Pancreas (tissue), 10 donors: ENCODE measurements at regions not wholly inside any gene's neighbourhood (a gene's known extent, or its start where the extent isn't known, plus 50 kb on each side); places are given as distances from the start of the nearest gene placed in this dataset.

Source experiments
- ATAC-seq, 4 donors: fragments of 200-7000 bp; cut with Tn5 transposase; one replicate each; pipeline versions ENCODE4 v1.8.0 to v1.9.1; 2020; ENCODE audit warnings: mild to moderate bottlenecking in 4 of 4, moderate library complexity in 4 of 4
- DNase-seq, 6 donors: peaks; one replicate each; pipeline ENCODE4 v3.0.0-alpha.2; 2020
- FAIRE-seq: peaks from 2 replicates; lab custom pipeline; 2012; peaks lifted over from hg19 to GRCh38; lab: Jason Lieb, UNC
- H3K27ac ChIP-seq, 4 donors: fragments of 200-600 bp; sonication (generic); 1 replicate in 3 of 4; 2 replicates in 1 of 4; pipeline versions ENCODE4 v1.5.0 to v1.8.0; 2020
- H3K27me3 ChIP-seq, 4 donors: fragments of 200-600 bp; one replicate each; pipeline ENCODE4 v1.8.0; 2021
- H3K36me3 ChIP-seq, 3 donors: fragments of 200-600 bp; sonication (generic) in 1 of 3; one replicate each; pipeline versions ENCODE4 v1.5.0 to v1.8.0; 2020 to 2021
- H3K4me1 ChIP-seq, 3 donors: fragments of 200-600 bp; one replicate each; pipeline ENCODE4 v1.8.0; 2021
- H3K4me3 ChIP-seq, 4 donors: fragments of 200-600 bp; sonication (generic) in 2 of 4; one replicate each; pipeline versions ENCODE4 v1.5.0 to v1.8.0; 2020 to 2021
- H3K9me3 ChIP-seq, 4 donors: fragments of 200-600 bp; one replicate each; pipeline ENCODE4 v1.8.0; 2021
- WGBS, 2 donors: extraction: QIAGEN DNeasy Blood & Tissue Kit; methylation state at CpG; one replicate each; pipeline ENCODE4 v1.1.7; 2013; 5-methylcytosine and 5-hydroxymethylcytosine counted together
- intact Hi-C, 3 donors: fragments of 100-400 bp; cut with DNase I; formaldehyde crosslinking; loops; one replicate each; pipeline versions ENCODE4 v1.11.1 to v1.14.2; 2022
- TF ChIP-seq, protein P1 (sequence below), 4 donors: fragments of 200-600 bp; sonication (generic) in 3 of 4; IDR thresholded peaks; one replicate each; pipeline versions ENCODE4 v1.5.0 to v1.8.0; 2021; ENCODE audit warnings: antibody characterized with exemption in 4 of 4
- donor health status: healthy with polysubstance abuse.
- donor health status: DM: no; HTN: no; CAD: no; lungs with moderate emphysema.
- donor health status: DM: no; HTN: no; CAD: no.
- donor health status: control.
- donor health status: control.
- donor health status: Bipolar disorder and iron deficiency.
- donor health status: DM: yes; HTN: yes; CAD: no.
- donor health status: DM: no; HTN: no; CAD: no.
- donor health status: DM: no; HTN: no; CAD: no.
- donor health status: DM: yes; HTN: yes; CAD: no.

DNA sequence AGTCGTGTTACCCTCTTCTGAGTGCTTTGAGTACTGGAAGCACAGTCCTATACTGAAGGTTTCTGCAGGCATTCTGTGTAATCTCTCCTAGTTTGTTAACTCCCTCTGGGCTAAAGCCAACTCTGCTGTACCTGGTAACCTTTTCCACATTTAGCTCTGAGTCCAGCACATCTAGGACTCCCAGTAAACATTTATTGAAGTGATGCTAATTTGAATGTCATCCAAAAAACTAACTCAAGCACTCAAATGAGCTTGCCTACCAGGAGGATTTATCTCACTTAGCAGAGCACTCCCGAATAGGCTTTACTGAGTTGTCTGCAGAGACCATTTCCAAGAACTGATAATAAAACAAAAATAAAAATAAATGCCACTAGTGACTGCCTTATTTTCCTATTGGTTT lies 79.5 kb upstream of the NFIB start:
- Histone ChIP-seq H3K4me3 (no peak overlapping the region), H3K4me1 (no peaks in the 10 kb centered on the region)
- TF ChIP-seq, protein P1, sequence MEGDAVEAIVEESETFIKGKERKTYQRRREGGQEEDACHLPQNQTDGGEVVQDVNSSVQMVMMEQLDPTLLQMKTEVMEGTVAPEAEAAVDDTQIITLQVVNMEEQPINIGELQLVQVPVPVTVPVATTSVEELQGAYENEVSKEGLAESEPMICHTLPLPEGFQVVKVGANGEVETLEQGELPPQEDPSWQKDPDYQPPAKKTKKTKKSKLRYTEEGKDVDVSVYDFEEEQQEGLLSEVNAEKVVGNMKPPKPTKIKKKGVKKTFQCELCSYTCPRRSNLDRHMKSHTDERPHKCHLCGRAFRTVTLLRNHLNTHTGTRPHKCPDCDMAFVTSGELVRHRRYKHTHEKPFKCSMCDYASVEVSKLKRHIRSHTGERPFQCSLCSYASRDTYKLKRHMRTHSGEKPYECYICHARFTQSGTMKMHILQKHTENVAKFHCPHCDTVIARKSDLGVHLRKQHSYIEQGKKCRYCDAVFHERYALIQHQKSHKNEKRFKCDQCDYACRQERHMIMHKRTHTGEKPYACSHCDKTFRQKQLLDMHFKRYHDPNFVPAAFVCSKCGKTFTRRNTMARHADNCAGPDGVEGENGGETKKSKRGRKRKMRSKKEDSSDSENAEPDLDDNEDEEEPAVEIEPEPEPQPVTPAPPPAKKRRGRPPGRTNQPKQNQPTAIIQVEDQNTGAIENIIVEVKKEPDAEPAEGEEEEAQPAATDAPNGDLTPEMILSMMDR (IDR thresholded peaks at IDR 0.05) = no peak

DNA sequence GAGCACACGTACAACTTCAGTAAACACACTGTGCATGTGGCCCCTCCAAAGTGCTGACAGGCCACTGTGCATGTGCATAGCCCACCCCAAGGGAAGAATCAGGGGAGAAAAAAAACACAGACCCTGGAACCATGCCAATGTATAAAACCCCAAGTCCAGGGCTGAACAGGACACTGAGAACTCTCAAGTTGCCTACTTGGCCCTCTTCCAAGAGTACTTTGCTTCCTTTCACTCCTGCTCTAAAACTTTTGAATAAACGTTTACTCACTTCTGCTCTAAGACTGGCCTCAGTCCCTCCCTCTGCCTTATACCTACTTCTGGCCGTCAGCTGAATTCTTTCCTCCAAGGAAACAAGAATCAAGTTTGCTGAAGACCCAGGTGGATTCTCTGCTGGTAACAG lies 77.7 kb upstream of the NFIB start:
- 56 to 61% methylated on average over 3 of the region's 3 CpGs for WGBS, 2 donors
- no peak for DNase-seq
- no peaks in the 10 kb centered on the region for H3K9me3 ChIP-seq
- FAIRE-seq = no peak
- H3K27me3 ChIP-seq = no peaks in the 10 kb centered on the region
- no peaks in the 10 kb centered on the region for H3K4me1 ChIP-seq
- intact Hi-C loops = no loop called here
- no peaks in the 10 kb centered on the region for H3K36me3 ChIP-seq
- TF ChIP-seq, protein P1 (IDR thresholded peaks at IDR 0.05) = no peak
- no peak overlapping the region for H3K27ac ChIP-seq
- H3K4me3 ChIP-seq = no peak overlapping the region
- no peak for ATAC-seq

More for the DNA sequence above, 79.5 kb upstream of the NFIB start:
- Histone ChIP-seq H3K9me3 (no peaks in the 10 kb centered on the region), H3K27me3 (no peaks in the 10 kb centered on the region), H3K36me3 (no peaks in the 10 kb centered on the region), H3K27ac (no peak overlapping the region)
- ATAC-seq (no peak), FAIRE-seq (no peak), DNase-seq (no peak)
- intact Hi-C loops = no loop called here
- WGBS, 2 donors = 63 to 65% methylated on average over 2 of the region's 2 CpGs

DNA sequence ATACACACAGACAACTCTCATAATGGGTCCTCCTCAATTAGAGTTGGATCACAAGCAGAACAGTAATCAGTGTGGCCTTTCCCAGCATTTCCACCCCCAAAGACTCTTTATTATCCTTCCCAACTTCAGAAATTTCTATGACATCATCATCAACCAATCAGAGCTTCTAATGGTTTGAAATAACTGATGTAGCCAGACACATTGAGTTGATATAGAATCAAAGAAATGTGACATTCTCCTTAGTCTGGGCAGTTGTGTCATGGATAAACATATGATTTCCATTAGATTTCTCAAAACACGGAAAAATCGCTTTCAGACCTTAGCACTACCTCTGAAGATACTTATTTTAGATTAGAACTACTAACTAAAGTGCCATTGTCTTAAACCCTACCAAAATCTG lies 75.7 kb upstream of the NFIB start:
- no peaks in the 10 kb centered on the region for H3K4me1 ChIP-seq
- DNase-seq (no peak), FAIRE-seq (no peak), ATAC-seq (no peak)
- H3K9me3 ChIP-seq = no peaks in the 10 kb centered on the region
- H3K27me3 ChIP-seq = no peaks in the 10 kb centered on the region
- TF ChIP-seq, protein P1 (IDR thresholded peaks at IDR 0.05) = no peak
- intact Hi-C loops = no loop called here
- H3K27ac ChIP-seq = no peak overlapping the region
- H3K4me3 ChIP-seq = no peak overlapping the region
- H3K36me3 ChIP-seq = no peaks in the 10 kb centered on the region
- 78 to 89% methylated on average over 2 of the region's 2 CpGs for WGBS, 2 donors

DNA sequence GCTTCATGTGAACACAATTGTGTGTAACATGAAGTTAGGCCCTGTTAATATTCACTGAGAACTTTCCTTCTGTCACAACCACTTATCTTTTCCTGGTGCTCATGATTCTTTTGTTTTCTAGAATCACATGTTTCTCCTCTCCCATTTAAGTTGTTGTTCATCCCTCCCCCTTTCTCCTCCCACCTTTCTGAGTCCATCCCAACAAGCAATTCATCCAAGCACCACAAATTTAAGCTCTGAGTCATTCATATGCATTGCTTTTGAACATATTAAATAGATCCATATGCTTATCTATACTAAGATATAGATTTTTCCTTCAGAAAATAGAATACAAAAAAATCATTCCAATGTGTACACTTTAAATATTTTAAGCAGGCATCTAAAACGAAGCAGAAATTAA lies 75.2 kb upstream of the NFIB start:
- H3K36me3 ChIP-seq = no peaks in the 10 kb centered on the region
- H3K27ac ChIP-seq = no peak overlapping the region
- no peak for DNase-seq
- no peak overlapping the region for H3K4me3 ChIP-seq
- no peaks in the 10 kb centered on the region for H3K9me3 ChIP-seq
- no peaks in the 10 kb centered on the region for H3K27me3 ChIP-seq
- TF ChIP-seq, protein P1 (IDR thresholded peaks at IDR 0.05) = no peak
- WGBS, 2 donors = 35 to 36% methylated on average over 1 of the region's 1 CpG
- intact Hi-C loops = no loop called here
- no peak for FAIRE-seq
- ATAC-seq = no peak
- H3K4me1 ChIP-seq = no peaks in the 10 kb centered on the region

DNA sequence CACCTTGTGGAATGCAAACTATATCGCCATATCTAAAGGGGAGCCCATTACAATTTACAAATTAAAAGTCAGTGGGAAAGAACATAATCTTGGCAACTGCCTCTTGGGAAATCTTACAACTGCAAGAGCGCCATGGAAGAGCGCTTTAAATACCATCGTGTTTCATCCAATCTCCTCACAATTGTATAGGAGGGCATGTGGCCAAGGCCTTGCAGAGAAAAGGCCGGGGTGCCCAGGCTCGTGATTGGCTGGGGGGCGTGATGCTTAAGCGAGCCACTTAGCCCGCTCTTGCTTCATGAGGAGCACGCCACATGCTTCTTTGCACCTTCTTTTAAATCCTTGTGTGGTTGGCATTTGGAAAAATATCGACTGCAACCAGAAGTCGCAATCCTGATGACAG lies 69.8 kb upstream of the NFIB start:
- H3K4me1 ChIP-seq = no peaks in the 10 kb centered on the region
- FAIRE-seq (no peak), ATAC-seq (no peak), DNase-seq (peak in 1 of 6 donors; percentile 33)
- H3K9me3 ChIP-seq = no peaks in the 10 kb centered on the region
- H3K27me3 ChIP-seq = no peaks in the 10 kb centered on the region
- no peaks in the 10 kb centered on the region for H3K36me3 ChIP-seq
- no peak overlapping the region for H3K27ac ChIP-seq
- H3K4me3 ChIP-seq = no peak overlapping the region
- TF ChIP-seq, protein P1 (IDR thresholded peaks at IDR 0.05) = no peak
- intact Hi-C loops = no loop called here
- 86 to 94% methylated on average over 12 of the region's 12 CpGs for WGBS, 2 donors
